GM18517 (cell line): ENCODE measurements at regions not wholly inside any gene's neighbourhood (a gene's known extent, or its start where the extent isn't known, plus 50 kb on each side); places are given as distances from the start of the nearest gene placed in this dataset.
"Not testable (repeated sequence)": the region's sequence is repeated elsewhere in the genome, so short reads cannot be mapped to it uniquely, and the experiment has no call there.

Experiments used
- ATAC-seq: cut with Tn5 transposase; IDR thresholded peaks from one replicate; pipeline ENCODE4 v1.9.1; 2021; ENCODE audit warnings: mild to moderate bottlenecking, moderate library complexity; ENCODE audit not compliant: unreplicated experiment

- no peak for ATAC-seq
These were observed 261.9 kb upstream of the PUDP start for GRCh38 chrX:7409866-7410265.

GRCh38 chrX:7399373-7399772 lies 251.4 kb upstream of the PUDP start:
- no peak for ATAC-seq

- no peak for ATAC-seq
These were observed 242.5 kb upstream of the PUDP start for GRCh38 chrX:7390441-7390840.

DNA sequence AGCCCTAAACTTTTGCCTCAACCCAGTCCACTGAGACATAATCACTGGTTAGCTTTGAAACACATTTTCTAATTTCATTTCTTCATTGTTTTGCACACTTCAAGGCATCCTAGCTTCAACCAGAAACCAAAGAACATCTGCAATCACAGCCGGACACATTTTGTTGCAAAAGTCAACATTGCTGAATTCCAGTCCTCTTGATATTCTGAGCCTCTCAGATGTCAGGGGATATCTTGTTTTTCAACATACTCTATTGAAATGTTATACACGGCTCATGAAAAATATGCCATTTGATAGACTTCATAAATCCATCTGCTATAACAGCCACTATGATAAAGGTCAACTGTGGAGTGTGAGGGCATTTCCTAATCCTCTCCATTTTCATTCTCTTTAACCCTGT lies 241.6 kb upstream of the PUDP start:
- no peak for ATAC-seq

DNA sequence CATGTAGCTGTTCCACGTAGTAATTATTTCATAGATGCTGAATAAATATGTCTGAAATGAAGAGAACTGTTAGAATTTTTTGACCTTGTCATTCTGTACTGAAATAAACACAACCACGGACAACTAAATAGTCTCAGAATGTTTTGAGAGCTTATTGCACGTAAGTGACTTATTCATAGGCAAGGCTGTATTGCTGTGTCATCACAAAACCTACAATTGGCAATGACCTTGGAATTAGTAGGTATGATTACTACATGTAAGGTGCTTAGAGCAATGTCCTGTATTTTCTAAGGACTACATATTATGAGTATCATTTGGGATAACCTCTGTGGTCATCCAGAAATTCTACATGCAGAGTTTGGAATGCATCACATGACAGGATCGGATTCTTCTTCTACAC lies 237.2 kb upstream of the PUDP start:
- no peak for ATAC-seq

DNA sequence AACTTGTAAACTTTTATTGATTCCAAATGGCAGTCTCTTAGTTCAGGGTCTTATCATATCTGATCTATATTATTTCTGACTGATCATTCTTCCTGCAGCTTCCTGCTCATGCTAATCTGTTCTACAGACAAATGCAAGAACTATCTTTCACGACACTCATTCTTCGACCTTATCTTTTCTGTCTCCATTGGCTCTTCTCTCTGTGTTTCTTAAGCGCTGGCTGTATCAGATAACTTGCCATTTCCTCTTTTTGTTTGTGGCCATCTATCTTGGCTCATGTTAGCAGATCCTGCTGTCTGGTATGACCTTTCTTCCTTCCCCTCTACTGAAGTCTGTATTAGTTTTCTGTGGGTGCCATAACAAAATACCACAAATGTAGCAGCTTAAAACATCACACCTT lies 230.5 kb upstream of the PUDP start:
- no peak for ATAC-seq

- no peak for ATAC-seq
These were observed 225.0 kb upstream of the PUDP start for GRCh38 chrX:7372825-7373525.

GRCh38 chrX:7362111-7362510 lies 214.2 kb upstream of the PUDP start:
- no peak for ATAC-seq

- no peak for ATAC-seq
These were observed 204.0 kb upstream of the PUDP start for GRCh38 chrX:7351926-7352325.

DNA sequence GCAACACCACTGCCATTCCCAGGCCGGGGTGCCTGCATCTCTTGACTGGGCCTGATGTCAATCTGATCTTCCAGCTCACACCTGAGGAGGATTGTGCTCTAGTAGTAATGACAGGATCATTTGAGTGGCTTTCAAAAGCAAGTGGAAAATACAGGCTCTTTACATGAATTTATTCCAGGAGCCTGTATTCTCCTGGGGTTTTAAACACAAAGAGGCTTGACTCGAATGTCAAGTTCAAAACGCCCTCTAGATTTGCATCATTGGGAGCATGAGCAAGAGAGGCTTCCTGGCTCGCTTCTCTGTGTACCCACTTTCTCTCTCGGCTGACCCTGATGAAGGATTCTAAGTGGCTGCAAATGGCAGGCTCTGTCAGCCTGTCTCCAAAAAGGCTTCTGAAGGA lies 199.5 kb upstream of the PUDP start:
- ATAC-seq, result no peak

DNA sequence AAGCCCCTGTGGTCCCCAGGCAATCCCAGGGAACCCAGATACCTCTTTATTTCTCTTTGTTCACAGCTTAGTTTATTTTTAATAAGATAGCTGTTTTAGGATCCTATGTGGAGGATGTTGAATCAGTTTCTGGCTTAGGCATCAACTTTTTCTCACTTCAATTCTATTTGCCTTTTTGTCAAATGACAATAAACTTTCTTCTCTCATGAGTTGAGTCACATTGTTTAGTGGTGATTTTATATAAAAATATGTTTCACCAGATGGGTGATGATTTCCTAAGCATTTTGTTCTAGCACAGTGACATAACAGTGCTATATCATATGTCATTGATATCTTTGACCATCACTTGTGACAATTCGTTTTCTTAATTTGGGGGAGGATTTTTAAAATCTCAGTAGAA lies 198.1 kb upstream of the PUDP start:
- no peak for ATAC-seq

- ATAC-seq, result no peak
These were observed 195.2 kb upstream of the PUDP start for GRCh38 chrX:7343181-7343580.

GRCh38 chrX:7335816-7336362 lies 187.9 kb upstream of the PUDP start:
- not testable (repeated sequence) for ATAC-seq

DNA sequence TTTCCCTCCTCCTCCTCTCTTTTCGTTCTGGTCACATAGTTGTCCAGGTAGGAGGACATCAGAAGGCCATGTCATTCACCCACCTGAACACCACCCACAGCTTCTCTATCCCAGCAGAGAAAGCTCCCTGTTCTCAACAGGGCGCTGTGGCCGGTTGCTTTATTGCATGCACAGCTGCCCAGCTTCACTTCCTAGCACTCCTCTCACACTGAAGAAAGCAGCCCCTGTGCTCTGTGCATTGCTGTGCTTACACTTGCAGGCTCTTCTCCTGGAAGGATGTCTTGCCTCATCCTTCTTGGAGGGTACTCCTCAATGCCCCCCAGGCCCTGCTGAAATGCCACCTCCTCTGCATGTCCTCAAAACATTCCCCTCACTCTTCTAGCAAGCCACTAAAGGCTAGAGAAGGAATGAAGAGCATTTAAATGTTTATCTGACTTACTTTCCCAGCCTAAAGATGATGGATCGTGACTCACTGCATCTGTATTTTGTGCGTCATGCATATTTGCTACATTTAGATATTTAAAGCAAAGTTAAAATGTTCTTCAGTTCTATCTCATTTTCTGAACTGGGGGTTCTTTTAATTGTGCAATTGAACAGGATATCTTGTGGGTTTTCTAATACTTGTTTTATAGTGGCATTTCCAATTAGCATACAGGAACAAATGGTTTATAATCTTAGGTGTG lies 186.4 kb upstream of the PUDP start:
- no peak for ATAC-seq

DNA sequence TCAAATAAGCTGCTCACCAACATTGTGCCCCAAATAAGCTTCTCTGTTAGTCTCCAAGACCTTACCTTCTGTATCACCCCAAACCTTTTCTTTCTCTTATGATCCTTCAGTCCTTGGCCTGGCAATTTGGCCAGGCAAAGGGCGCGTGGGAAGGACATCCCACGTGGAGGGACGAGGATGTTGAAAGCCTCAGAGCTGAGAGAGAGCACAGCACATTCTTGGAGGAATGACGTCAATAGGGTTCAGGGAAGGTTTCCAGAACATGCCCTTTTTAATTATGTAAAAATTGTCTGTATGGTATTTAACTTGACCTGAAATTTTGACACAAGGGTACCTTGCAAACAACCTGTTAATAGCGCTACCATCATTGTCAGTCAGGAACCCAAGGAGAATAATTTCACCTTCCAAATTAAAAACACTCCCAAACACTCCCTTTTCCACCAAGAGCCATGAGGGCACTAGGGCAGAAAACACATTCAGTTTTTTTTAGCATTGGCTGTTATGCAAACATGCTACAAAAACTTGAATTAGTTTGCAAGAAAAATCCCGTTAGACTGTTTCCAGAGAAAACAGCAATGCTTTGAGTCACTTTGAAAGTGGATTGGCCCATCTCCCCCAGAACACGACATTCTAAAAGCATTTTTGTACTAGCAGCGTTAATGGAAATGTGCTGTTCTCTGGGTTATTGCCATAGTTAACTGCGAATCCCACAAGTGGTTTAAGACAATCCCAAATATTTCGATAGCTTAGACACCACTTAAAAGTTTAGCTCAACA lies 183.2 kb upstream of the PUDP start:
- ATAC-seq, result no peak

DNA sequence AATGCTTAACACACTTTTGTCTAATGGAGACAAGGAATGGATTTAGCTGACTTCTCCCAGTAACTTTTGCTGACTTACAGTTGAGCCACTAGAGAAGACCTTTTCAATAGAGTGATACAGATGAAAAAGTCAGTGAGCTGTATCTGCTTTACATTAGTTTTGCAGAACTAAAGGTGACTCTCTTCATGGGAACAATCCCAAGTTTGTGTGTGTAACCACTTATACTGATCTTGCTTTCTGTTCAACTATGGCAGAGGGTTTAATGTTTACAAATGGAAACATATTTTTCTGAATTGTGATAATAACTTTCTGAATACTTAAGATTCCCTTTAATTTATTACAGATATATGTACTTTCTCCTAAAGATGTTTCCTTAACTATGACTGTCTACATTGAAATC lies 182.6 kb upstream of the PUDP start:
- ATAC-seq, result no peak

DNA sequence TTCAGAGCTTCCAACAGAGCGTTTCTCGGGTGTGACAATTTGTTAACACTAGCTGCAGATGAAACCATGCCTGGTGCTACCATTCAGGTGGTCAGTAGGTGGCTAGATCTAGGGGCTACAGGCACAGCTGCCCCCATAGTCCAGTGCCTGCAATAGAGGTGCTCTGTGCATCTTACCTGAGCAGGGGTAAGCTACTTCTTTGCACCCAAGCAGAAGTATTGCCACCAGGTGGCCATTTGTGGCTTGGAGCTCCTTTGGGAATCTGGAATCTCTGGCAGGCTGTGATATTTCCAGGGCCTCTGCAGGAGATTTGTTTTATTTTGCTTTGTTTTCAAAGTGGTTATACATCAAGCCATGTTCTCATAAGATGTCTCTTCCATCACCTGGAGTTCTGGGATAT lies 170.7 kb upstream of the PUDP start:
- no peak for ATAC-seq

DNA sequence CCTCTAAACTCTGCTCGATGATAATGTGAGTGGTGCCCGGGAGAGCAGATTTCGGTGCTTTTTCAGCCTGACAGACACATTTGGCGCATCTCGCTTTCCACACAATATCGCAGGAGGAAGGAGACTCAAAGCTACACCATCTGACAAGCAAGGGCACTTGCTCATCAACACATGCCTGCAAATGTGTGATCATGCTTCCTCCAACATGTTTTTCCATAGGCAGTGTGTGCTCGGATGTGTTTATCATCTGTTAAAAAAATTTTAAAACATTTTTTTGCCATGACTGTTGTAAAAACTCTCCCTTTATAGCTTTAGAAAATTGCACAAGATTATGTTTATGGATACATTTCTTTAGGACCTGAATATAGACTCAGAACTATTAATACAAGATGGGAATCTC lies 170.3 kb upstream of the PUDP start:
- ATAC-seq, result no peak

DNA sequence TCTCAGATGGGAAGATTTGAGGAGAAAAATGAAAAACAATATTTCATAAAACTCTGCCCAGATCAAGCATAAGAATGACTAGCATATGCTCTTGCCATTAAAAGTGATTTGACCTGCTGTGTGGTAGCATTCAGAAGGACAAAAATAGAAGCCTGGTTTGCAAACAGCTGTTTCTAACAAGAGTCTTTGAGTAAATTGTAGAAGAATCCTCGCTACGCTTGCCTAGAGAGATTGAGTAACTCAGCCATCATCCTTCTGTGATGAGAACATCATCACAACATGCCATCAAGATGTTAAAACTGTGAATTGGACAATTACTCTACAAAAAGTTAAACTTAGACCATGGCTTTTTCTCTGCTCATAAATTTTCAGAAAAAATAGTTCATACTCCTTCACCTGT lies 168.9 kb upstream of the PUDP start:
- ATAC-seq, result no peak

GRCh38 chrX:7316280-7316679 lies 168.3 kb upstream of the PUDP start:
- ATAC-seq, result no peak

- no peak for ATAC-seq
These were observed 166.5 kb upstream of the PUDP start for GRCh38 chrX:7314425-7314824.

GRCh38 chrX:7307720-7308119 lies 159.8 kb upstream of the PUDP start:
- no peak for ATAC-seq
